ENCODE measurements at regions not wholly inside any gene's neighbourhood (a gene's known extent, or its start where the extent isn't known, plus 50 kb on each side); places are given as distances from the start of the nearest gene placed in this dataset.

- Histone ChIP-seq H3K27me3 (ENCODE audit: control insufficient read depth, insufficient read depth, low read length) (no peaks in the 10 kb centered on the region; the same call in 1 of the 2 replicates), H3K4me3 (ENCODE audit: low read depth in 2 of 2, low read length in 2 of 2) (no peak overlapping the region), H3K9me3 (ENCODE audit: control insufficient read depth, insufficient read depth, low read depth, low read length) (no peaks in the 10 kb centered on the region), H3K27ac (ENCODE audit: low read length) (no peak overlapping the region), H3K4me1 (ENCODE audit: control insufficient read depth, insufficient read depth, low read length) (no peaks in the 10 kb centered on the region), H3K36me3 (ENCODE audit: control insufficient read depth, insufficient read depth, low read length) (no peaks in the 10 kb centered on the region)
- intact Hi-C loops (cut with micrococcal nuclease; ENCODE audit: unreplicated experiment) (no loop called here), in situ Hi-C loops (cut with HindIII; ENCODE audit: low pct_unique_long_range_greater_than_20kb, low sequenced_read_pairs) (no loop called here)
- ATAC-seq (no peak), DNase-seq (ENCODE audit: low read depth, low spot score) (no peak)
- TF ChIP-seq TCF7L2 (IDR thresholded peaks at IDR 0.05; ENCODE audit: low read depth, low read length) (no peak), REST (IDR thresholded peaks at IDR 0.05; ENCODE audit: insufficient read depth in 1 of 2, low read depth in 2 of 2, low read length in 1 of 2) (no peak), SIN3A (IDR thresholded peaks at IDR 0.05; ENCODE audit: borderline replicate concordance, insufficient read depth, low read depth, low read length) (no peak), POLR2AphosphoS5 (IDR thresholded peaks at IDR 0.05; ENCODE audit: low read depth, low read length) (no peak), CTCF (IDR thresholded peaks at IDR 0.05) (no peak)
- POLR2A ChIA-PET: no interaction called here
- CTCF ChIA-PET: no interaction called here
- BruUV-seq (replicated peaks): no TSS peak
Measured at GRCh38 chr6:16055852-16056251, 73.0 kb upstream of the MYLIP start.

- H3K27me3 ChIP-seq (ENCODE audit: control insufficient read depth, insufficient read depth, low read length): no peaks in the 10 kb centered on the region; the same call in 1 of the 2 replicates
- CTCF ChIA-PET: no interaction called here
Measured at GRCh38 chr6:16049168-16049567, 79.7 kb upstream of the MYLIP start.

More at GRCh38 chr6:16049168-16049567, 79.7 kb upstream of the MYLIP start:
- no TSS peak for BruUV-seq (replicated peaks)
- Histone ChIP-seq H3K9me3 (ENCODE audit: control insufficient read depth, insufficient read depth, low read depth, low read length) (no peaks in the 10 kb centered on the region), H3K36me3 (ENCODE audit: control insufficient read depth, insufficient read depth, low read length) (no peaks in the 10 kb centered on the region), H3K27ac (ENCODE audit: low read length) (no peak overlapping the region), H3K4me1 (ENCODE audit: control insufficient read depth, insufficient read depth, low read length) (no peaks in the 10 kb centered on the region), H3K4me3 (ENCODE audit: low read depth in 2 of 2, low read length in 2 of 2) (no peak overlapping the region)
- POLR2A ChIA-PET: no interaction called here
- in situ Hi-C loops (cut with HindIII; ENCODE audit: low pct_unique_long_range_greater_than_20kb, low sequenced_read_pairs): no loop called here
- TF ChIP-seq REST (IDR thresholded peaks at IDR 0.05; ENCODE audit: insufficient read depth in 1 of 2, low read depth in 2 of 2, low read length in 1 of 2) (no peak), TCF7L2 (IDR thresholded peaks at IDR 0.05; ENCODE audit: low read depth, low read length) (no peak), POLR2AphosphoS5 (IDR thresholded peaks at IDR 0.05; ENCODE audit: low read depth, low read length) (no peak), CTCF (IDR thresholded peaks at IDR 0.05) (no peak), SIN3A (IDR thresholded peaks at IDR 0.05; ENCODE audit: borderline replicate concordance, insufficient read depth, low read depth, low read length) (no peak)
- ATAC-seq: no peak
- DNase-seq (ENCODE audit: low read depth, low spot score): no peak
- intact Hi-C loops (cut with micrococcal nuclease; ENCODE audit: unreplicated experiment): no loop called here

All from Panc1 (cell line).